ENCODE measurements at regions not wholly inside any gene's neighbourhood (a gene's known extent, or its start where the extent isn't known, plus 50 kb on each side); places are given as distances from the start of the nearest gene placed in this dataset.

GRCh38 chr3:150194513-150194912, 213.6 kb upstream of the TSC22D2 start:
- no peak for FAIRE-seq
- ChIA-PET SMC1A (ENCODE audit: uncharacterized antibody, unreplicated experiment) (interaction anchor here (1.8 kb wide), 1 partner anchor 11 kb away, joined by 7 read pairs; no protein-coding TSS in a partner anchor), RAD21 (ENCODE audit: unreplicated experiment) (no interaction called here), POLR2A (no interaction called here), CTCF (interaction anchor here (0.7 to 1.4 kb wide), 2 partner anchors 11 to 15 kb away, joined by 3 to 6 read pairs; no protein-coding TSS in a partner anchor)
- intact Hi-C loops (cut with micrococcal nuclease; ENCODE audit: unreplicated experiment): no loop called here
- H3K27ac ChIP-seq (ENCODE audit: control insufficient read depth, insufficient read depth): no peak overlapping the region
- H3K4me3 ChIP-seq: no peak overlapping the region
- H2AFZ ChIP-seq (ENCODE audit: control insufficient read depth, low read depth, low read length): no peak overlapping the region
- no TSS peak for BruUV-seq (replicated peaks)
- no peak overlapping the region for H3K4me2 ChIP-seq (ENCODE audit: control insufficient read depth, insufficient read depth)
- no peak overlapping the region for H3K9ac ChIP-seq (ENCODE audit: control insufficient read depth, insufficient read depth, low read length)
- H3K4me1 ChIP-seq (ENCODE audit: control insufficient read depth, insufficient read depth, low read length): no peaks in the 10 kb centered on the region
- ATAC-seq: no peak
- H3K79me2 ChIP-seq (ENCODE audit: control insufficient read depth, insufficient read depth, low read length): no peaks in the 10 kb centered on the region
- H3K36me3 ChIP-seq (ENCODE audit: control insufficient read depth in 2 of 2, insufficient read depth in 2 of 2, low read length in 1 of 2): no peaks in the 10 kb centered on the region
- WGBS (ENCODE audit: insufficient coverage, insufficient replicate concordance, low lambda C conversion rate, missing lambda C conversion rate): 83% methylated on average over 4 of the region's 4 CpGs
- in situ Hi-C loops (cut with MboI): loop anchor here (25.0 kb wide), 1 partner anchor 682 kb away; no protein-coding TSS in a partner anchor
- no peaks in the 10 kb centered on the region for H4K20me1 ChIP-seq (ENCODE audit: control insufficient read depth, insufficient read depth)
- no peaks in the 10 kb centered on the region for H3K9me3 ChIP-seq (replicated peaks; ENCODE audit: control insufficient read depth, insufficient read depth, low read length)
- DNase-seq (ENCODE audit: low read depth, low spot score): no peak
- H3K27me3 ChIP-seq (replicated peaks in 1 of 2; ENCODE audit: control insufficient read depth in 2 of 2, insufficient read depth in 2 of 2, low read length in 1 of 2): no peaks in the 10 kb centered on the region; a peak in 1 of 4 replicates
- no peak for TF ChIP-seq NFYB (IDR thresholded peaks at IDR 0.05; ENCODE audit: insufficient read depth, low read depth, low read length)
- TF ChIP-seq MYB (IDR thresholded peaks at IDR 0.05; ENCODE audit: borderline replicate concordance, low read depth, low read length): no peak
- no peak for TF ChIP-seq ZZZ3 (IDR thresholded peaks at IDR 0.05; ENCODE audit: control insufficient read depth, insufficient read length, low read depth)
- no peak for TF ChIP-seq SMARCA5 (IDR thresholded peaks at IDR 0.05)
- no peak for TF ChIP-seq NR2C2 (IDR thresholded peaks at IDR 0.05; ENCODE audit: borderline replicate concordance, control insufficient read depth, insufficient read length, low read depth)
- no peak for TF ChIP-seq LARP7 (IDR thresholded peaks at IDR 0.05)
- no peak for TF ChIP-seq MAX (IDR thresholded peaks at IDR 0.05; ENCODE audit: low read depth, low read length)
- TF ChIP-seq ELK1 (IDR thresholded peaks at IDR 0.05; ENCODE audit: low read depth, low read length): no peak
- TF ChIP-seq BACH1 (IDR thresholded peaks at IDR 0.05; ENCODE audit: borderline replicate concordance): no peak
- TF ChIP-seq RUNX3 (IDR thresholded peaks at IDR 0.05; ENCODE audit: low read length): no peak
- TF ChIP-seq SIX5 (IDR thresholded peaks at IDR 0.05; ENCODE audit: low read depth, low read length, severe bottlenecking): no peak
- TF ChIP-seq ZBTB33 (IDR thresholded peaks at IDR 0.05): no peak
- TF ChIP-seq REST (IDR thresholded peaks at IDR 0.05; ENCODE audit: low read depth, low read length): no peak
- TF ChIP-seq ZSCAN29 (IDR thresholded peaks at IDR 0.05): no peak
- TF ChIP-seq E2F8 (IDR thresholded peaks at IDR 0.05; ENCODE audit: low read depth, partially characterized antibody): no peak
